HG02943 (cell line): ENCODE measurements at regions not wholly inside any gene's neighbourhood (a gene's known extent, or its start where the extent isn't known, plus 50 kb on each side); places are given as distances from the start of the nearest gene placed in this dataset.
A peak's percentile ranks its signal among the peaks of the same experiment; 100 is the strongest.

Source experiments
- ATAC-seq: cut with Tn5 transposase; IDR thresholded peaks from one replicate; pipeline ENCODE4 v1.9.1; 2021; ENCODE audit warnings: mild to moderate bottlenecking, low read depth, moderate library complexity; ENCODE audit not compliant: unreplicated experiment

DNA sequence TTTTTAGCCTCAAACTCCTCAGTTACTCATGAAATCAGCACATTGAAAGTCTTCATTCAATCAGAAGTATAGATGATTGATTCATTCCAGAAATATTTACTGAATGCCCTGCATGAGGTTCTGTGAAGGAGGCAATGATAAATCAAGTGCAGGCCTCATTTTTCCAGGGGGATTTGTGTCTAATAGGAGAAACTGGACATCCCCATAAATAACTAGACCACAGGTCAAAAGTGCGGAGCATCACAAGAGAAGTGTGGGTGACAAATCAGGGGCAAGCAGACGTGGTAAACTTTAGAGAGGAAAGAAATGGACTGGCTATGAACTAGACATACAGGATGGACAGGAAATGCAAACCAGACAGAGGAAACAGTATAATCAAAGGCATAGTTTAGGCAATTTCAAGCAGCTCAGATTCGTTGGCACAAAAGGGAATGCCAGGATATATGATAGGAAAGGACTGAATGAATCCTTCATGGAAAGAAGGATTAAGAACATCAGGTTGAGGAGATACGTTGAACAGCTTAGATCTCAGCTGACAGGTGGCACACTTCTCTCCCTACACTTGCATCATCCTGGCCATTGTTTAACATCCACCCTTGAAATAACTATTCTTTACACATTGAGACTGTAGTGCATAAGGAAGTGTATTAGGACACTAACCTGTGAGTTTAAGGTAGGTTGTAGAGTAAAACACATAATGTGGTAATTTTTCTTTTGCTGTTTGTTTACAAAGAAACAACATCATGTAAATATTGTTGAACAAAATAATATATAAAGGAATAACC lies 69.6 kb upstream of the RASGEF1B start:
- no peak for ATAC-seq

GRCh38 chr4:81538716-81539427 lies 67.2 kb upstream of the RASGEF1B start:
- no peak for ATAC-seq

- no peak for ATAC-seq
Observed at GRCh38 chr4:81531410-81531809, 59.7 kb upstream of the RASGEF1B start.

- ATAC-seq, result no peak
Observed at GRCh38 chr4:81528979-81529378, 57.3 kb upstream of the RASGEF1B start.

- ATAC-seq, result no peak
Observed at GRCh38 chr4:81528200-81528599, 56.5 kb upstream of the RASGEF1B start.

- ATAC-seq, result no peak
Observed at GRCh38 chr4:81527709-81528108, 56.0 kb upstream of the RASGEF1B start.

- ATAC-seq, result no peak
Observed at GRCh38 chr4:81527115-81527514, 55.4 kb upstream of the RASGEF1B start.

- ATAC-seq, result no peak
Observed at GRCh38 chr4:81526706-81527105, 55.0 kb upstream of the RASGEF1B start.

- ATAC-seq, result peak; percentile 68
Observed at GRCh38 chr4:81523672-81524327, 52.1 kb upstream of the RASGEF1B start.

DNA sequence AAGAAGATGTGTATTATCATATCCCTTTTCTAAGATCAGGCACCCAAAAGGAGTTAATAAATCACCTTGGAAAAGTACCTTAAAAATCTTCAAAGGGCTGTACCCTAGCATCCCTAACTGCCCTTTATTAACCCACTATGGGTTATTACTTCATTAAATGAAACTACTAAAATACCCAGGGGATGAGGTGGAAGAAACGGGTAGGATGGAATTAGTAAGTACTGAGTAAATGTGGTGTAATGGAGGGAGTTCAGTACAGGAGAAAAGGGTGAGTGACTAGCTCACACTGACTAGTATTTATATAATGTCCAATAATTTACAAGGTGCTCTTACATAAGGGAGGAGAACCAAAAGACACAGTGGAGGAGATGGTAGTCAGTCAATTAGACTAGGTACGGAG lies 51.0 kb upstream of the RASGEF1B start:
- ATAC-seq, result no peak

- ATAC-seq, result no peak
Observed at GRCh38 chr4:81521708-81522107, 50.0 kb upstream of the RASGEF1B start.
